ENCODE measurements at regions not wholly inside any gene's neighbourhood (a gene's known extent, or its start where the extent isn't known, plus 50 kb on each side); places are given as distances from the start of the nearest gene placed in this dataset.

DNA sequence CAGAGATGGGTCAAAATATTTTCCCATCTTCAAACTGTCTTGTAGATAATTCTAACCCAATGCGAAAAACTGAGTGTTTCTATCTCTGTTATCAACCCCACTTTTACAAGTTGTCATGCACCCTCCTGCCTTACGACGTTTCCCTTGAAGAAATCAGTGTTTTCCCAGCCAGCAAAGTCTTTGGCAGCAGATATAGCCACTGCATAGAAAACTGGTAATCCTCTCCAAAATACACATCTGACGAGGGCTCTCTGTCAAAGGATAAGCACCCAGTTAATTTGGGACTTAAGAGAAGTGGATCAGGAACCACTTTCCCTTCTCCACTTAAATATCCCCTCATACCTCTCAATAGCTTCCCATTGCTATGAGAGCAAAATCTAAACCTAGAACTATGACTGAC lies 351.9 kb upstream of the MIR17HG start:
- DNase-seq (no peak), ATAC-seq (no peak)
- intact Hi-C loops (cut with DNase I, micrococcal nuclease) = no loop called here

DNA sequence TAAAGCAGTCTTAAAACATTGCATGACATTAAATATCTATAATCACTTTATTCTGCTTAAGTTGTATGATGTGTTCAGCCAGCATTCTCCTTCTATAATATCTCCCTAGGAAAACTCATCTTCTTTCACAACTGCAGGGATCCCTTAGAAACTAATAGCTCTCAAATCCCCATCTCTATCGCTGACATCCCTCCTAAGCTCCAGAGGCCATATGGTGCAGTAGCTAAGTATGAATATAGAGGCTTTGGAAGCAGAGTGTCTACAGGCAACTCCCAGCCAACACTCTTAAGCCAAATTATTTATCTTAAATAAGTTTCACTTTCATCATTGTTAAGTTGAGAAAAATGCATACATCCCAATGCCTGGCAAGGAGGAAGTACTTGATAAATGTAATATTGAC lies 349.5 kb upstream of the MIR17HG start:
- ATAC-seq (no peak), DNase-seq (no peak)
- intact Hi-C loops (cut with DNase I, micrococcal nuclease) = no loop called here

DNA sequence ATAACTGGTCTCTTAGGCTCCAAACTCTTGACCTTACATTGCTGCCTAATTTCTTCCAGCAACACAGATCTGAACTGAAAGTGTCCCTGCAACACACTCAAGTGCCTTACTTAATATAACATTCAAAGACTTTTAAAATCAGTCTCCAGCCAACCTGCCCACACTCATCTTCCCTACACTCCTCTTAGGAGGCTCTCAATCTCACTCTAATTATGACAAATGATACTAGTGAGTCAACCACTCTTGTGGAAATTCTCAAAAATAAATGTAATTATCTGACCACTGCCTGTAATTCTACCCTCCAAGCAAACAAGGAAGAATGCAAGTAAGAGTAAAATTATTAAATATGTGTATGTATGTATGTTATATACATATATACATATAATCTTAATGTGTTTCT lies 348.1 kb upstream of the MIR17HG start:
- no peak for DNase-seq
- no peak for ATAC-seq
- intact Hi-C loops (cut with DNase I, micrococcal nuclease) = no loop called here

DNA sequence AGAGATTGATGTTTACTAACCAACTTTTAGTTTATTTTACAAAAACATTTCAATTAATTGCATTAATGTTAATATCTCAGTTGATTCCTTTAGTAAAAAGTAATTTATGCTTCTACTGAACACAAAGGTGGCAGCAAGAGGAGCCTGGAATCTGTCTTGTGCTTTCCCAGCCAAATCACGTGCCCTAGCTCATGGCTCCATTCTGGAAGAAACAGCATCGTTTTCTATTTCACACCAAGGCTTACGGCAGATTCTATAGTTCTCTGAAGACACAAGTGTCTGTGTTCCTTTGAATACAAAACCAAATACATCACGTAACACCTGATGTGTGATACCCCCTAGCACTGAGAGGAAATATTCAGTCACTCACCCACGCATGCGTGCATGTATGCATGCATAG lies 346.1 kb upstream of the MIR17HG start:
- intact Hi-C loops (cut with DNase I, micrococcal nuclease) = no loop called here
- ATAC-seq (no peak), DNase-seq (no peak)

DNA sequence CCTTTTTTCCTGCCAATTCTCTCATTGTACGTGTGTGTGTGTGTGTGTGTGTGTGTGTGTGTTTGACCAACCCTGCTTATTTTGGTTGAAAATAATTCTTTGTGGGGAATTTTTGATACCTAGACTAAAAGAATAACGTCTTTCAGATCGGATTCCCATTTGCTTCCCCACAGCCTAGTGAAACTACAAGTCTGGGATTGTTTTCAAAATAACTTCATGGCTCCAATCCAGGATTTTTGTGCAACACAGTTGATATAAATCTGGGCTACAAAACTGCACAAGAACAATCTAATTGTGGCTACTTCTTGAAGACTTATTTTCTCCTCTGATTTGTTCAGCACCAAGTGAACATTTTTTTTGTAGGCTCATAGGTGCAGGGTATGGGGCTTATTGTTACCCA lies 332.8 kb upstream of the MIR17HG start:
- intact Hi-C loops (cut with DNase I, micrococcal nuclease) = no loop called here
- ATAC-seq (no peak), DNase-seq (no peak)

DNA sequence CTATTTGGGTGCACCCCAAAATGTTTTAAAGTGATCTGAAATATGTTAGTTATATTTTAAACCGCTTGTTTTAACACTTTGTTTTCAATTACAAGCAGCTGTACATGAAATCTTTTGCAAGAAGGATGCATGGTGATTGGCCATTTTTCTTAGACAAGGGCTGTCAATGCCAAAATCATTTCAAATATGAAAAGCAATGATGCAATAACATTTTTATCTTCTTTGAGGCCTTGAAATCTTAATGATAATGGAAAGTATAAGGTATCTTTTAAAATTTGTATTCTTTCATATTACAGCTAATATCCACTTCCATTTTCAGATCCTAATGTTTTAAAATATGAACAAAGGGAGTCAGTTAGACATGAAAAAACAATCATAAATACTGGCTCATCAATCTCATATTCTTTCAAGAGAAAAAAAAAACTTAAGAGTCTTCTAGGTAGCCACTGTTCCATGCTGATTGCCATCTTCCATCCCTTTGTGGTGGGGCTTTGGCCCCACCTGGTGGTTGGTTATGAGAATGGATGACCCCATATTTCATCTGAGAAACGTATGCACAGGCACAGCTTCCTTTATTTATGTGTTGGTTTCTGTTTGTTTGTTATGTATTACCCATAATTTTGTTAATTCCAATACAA lies 330.3 kb upstream of the MIR17HG start:
- intact Hi-C loops (cut with DNase I, micrococcal nuclease) = no loop called here
- DNase-seq (peak in 1 of 2 donors; percentile 8), ATAC-seq (peak; percentile 51)

DNA sequence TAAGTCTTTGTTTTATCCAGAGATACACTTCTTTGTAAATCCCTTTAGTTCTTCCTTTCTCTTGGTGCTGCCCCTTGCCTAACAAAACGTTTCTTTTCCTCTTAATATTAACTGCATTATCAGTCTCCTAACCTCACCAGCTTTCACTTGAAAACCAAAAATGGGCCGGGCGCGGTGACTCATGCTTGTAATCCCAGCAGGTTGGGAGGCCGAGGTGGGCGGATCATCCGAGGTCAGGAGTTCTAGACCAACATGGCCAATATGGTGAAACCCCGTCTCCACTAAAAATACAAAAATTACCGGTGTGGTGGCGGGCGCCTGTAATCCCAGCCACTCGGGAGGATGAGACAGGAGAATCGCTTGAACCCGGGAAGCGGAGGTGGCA lies 329.8 kb upstream of the MIR17HG start:
- no peak for DNase-seq
- intact Hi-C loops (cut with DNase I, micrococcal nuclease) = no loop called here
- no peak for ATAC-seq

DNA sequence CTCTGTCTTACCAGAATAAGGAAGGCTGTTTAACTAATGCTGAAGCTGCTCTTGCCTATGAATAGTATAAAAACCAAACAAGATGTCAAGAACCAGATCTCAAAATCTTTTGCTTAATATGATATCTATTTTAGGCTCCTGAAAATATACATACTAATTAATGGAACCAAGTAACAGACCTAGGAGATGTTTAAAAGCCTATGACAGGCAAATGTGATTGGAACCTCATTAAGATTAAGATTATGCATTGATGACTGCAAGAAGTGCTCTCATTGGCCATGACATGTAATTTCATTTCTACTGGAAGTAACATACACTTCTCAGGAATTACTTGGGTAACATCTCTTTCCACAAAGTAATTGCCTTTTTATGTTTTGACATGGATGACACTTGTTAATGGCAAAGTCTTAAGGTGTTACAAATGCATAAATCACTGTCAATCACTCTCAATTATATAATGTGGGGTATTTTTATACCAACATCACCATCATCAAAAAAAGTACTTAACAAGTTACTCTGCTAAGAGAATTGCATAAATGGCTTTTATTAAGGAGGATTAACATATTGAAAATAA lies 326.9 kb upstream of the MIR17HG start:
- ATAC-seq (no peak), DNase-seq (no peak)
- intact Hi-C loops (cut with DNase I, micrococcal nuclease) = no loop called here

DNA sequence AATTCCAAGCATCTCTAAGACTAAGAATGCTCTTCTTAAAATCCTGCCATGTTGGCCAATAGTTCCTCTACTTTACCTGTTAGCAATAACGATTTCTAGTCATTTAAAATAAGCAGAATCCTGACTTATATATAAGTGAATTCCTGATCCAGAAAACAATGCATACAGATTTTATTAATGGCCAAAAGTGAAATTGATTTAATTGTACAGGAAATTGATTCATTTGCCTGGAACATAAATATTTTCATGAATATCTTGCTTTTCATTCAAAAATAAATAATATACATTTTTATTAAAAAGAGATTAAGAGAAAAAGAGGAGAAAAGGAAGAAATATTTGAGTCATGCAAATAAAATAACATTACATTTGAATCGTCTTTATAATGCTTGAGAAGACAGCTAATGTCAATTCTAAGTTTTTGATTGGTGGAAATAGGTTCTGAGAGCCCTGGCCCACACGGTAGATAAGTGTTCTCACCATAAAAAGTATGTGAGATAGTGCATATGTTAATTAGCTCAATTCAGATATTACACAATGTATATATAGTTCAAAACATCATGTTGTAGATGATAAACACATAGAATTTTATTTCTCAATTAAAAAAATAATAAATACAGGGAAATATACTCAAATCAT lies 323.2 kb upstream of the MIR17HG start:
- intact Hi-C loops (cut with DNase I, micrococcal nuclease) = no loop called here
- DNase-seq = no peak
- no peak for ATAC-seq

DNA sequence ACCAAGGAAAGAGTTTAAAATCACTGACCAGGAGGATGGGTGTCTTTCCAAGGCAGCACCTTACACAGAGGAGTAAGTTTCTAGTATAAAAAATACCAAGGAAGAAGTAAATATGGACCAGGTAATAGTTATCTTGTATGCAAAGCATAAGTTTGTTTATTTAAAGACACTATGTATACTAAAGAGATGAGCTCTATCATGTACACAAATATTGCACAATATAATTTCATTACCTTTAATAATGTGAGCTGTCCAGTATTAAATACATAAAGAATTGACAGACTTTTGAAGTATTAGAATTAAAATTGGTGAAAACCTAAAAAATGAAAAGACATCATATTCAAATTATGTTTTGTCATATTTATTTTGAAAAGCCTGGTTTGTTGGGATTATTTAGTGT lies 322.0 kb upstream of the MIR17HG start:
- intact Hi-C loops (cut with DNase I, micrococcal nuclease) = no loop called here
- no peak for ATAC-seq
- DNase-seq = no peak

DNA sequence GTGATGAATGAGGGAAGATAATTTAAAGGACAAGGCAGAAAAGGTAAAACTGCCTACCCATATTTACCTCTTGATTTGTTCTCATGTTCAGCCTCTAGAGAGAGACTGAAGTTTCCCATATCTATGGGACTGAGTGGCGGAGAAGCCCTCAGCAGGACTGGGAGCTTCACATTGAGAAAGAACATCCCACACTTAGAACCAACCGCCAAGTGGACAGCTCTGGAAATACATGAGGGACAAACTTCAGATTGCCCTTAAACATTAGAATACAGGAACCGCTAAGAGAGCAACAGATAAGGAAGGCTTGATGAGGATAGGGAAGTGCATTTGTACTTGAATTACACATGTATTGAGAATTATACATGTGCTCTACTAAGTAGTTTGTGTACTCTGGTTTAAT lies 316.0 kb upstream of the MIR17HG start:
- no peak for DNase-seq
- intact Hi-C loops (cut with DNase I, micrococcal nuclease) = no loop called here
- ATAC-seq = no peak

DNA sequence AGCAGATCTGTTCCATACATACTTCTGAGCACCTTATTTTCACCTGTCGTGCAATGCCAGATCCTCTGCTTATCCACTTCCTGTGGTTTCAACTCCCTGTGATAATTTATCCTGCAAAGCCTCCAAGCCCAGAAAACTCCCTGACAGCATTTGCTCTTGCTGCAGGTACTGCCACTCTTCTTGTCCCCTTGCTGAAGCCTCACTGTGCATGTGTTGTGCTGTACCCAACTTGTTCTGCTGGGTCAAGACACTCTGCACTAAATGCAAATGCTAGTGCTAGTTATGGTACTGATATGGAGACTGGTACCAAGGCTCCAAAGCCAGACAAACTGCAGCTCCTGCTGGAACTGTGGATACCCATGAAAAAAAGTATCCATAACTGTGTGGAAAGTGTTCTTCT lies 315.4 kb upstream of the MIR17HG start:
- intact Hi-C loops (cut with DNase I, micrococcal nuclease) = no loop called here
- DNase-seq (no peak), ATAC-seq (no peak)

DNA sequence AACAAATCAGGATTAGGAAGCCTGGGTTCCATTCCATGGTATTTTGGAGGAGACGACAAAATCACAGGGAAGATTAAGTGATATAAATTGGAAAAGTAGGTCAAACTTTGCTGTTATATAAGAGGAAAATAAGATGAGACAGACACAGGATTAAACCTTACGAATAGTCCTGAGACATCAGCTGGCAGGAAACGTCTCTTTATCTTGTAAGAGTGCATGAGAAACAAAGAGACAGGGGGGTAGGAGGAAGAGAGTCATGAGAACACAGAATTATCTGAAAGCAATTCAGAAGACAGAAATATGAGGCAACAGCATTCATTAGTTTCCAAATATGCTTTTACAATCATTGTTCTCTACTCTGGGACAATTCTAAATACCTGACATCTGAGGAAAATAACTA lies 310.6 kb upstream of the MIR17HG start:
- DNase-seq (no peak), ATAC-seq (no peak)
- intact Hi-C loops (cut with DNase I, micrococcal nuclease) = no loop called here

DNA sequence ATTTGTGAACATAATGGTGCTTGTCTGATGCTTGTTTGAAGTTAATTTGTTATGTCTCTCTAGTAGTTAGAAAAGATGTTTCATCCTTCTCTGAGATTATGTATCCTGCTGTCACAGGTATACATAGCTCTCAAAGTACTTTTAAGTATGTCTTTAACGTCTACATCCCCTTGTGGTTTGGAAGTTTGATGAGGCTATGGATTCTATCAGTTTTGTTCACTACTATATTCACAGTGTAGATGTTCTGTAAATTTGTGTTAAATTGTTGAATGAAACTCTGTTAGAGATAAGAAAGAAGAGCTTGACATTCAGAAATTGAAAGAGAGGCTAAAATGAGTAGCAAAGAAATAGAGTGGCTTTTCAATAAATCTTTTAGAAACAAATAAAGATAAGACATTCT lies 304.6 kb upstream of the MIR17HG start:
- DNase-seq = no peak
- intact Hi-C loops (cut with DNase I, micrococcal nuclease) = no loop called here
- no peak for ATAC-seq

DNA sequence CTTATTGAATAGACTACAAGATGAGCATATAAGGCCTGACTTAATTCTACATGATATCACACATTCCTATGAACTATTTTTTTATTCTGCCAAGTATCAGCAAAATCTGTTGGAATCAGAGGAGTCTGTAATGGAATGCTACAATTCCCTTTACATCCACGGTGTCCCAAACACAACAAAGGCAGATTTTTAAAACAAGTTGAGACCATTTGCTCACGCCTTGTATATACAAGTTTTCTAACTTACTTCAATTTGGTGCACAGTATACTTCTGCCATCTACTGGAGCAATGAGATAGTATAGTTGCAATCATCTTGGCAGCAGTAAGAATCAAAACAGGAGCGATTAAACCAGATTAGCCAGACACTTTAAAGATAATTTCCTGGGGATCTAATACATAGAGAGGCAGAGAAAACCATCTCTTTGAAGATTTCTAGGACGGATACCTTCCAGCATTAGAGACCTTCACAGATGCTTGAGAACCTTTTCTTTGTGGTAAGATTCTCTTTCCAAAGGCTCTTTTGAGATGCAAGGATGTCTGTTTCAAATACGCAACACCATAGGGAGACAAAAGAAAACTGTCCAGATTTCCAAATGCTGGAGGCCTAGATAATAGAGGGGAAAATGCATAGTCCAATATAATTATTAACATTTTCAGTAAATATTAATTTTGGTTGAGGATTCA lies 302.0 kb upstream of the MIR17HG start:
- no peak for ATAC-seq
- DNase-seq = no peak
- intact Hi-C loops (cut with DNase I, micrococcal nuclease) = no loop called here

DNA sequence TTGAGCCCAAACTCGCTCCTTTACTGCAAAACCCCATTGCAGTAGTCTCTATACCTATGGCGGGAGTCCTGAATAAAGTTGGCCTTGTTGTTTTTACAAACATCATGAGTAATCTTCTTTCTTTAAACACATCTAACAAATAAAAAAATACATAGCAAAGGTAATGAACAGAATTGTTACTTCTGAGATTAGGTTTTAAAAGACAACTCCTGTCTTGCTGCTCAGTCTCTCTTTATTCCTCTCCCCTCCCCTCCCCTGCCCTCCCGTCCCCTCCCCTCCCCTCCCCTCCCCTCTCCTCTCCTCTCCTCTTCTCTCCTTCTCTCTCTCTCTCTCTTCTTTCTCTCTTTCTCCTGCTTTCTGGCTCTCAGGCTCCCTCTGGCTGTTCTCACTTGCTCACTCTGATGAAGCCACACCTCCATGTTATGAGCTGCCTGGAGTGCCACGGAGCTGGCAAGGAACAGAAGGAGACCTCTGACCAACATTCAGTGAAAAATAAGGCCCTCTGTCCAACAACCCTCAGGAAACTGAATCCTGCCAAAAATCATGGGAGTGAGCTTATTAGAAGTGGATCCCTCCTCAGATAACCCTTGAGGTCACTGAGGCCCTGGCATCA lies 300.7 kb upstream of the MIR17HG start:
- no peak for ATAC-seq
- intact Hi-C loops (cut with DNase I, micrococcal nuclease) = no loop called here
- no peak for DNase-seq

DNA sequence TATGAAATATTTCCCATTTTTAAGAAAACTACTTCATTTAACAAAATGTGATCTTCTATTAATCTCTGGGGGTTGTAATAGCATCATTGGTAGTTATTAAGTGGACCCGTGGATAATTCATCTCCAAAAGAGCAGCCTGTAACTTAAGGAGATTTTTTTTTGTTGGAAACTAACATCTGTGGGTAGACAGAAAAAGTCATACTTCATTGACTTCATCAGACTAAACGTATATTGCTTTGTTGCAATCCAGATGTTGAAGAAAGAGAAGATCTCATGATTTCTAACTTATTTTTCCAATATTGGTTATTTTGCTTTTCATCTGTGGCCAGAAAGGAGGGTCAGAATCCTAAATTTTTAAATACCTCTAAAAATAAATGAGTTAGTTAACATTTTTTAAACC lies 296.5 kb upstream of the MIR17HG start:
- intact Hi-C loops (cut with DNase I, micrococcal nuclease) = no loop called here
- ATAC-seq = no peak
- DNase-seq = no peak

DNA sequence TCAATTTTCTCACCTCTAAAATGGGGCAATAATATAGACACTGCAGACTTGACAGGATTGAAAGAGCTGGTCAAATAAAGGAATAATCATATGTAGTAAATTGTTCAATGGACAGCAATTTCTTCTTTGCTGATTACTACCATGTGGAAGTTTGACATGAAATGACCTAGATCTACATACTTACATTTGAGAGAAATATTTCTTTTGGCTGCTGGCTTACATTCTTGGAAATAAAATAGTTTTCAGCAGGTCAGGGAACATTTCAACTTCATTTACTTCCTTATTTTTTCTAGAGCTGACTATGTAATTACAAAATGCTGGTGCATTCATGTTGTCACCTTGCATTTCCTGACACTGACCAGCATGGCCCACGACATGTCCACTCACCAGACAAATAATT lies 294.6 kb upstream of the MIR17HG start:
- ATAC-seq (no peak), DNase-seq (no peak)
- intact Hi-C loops (cut with DNase I, micrococcal nuclease) = no loop called here

DNA sequence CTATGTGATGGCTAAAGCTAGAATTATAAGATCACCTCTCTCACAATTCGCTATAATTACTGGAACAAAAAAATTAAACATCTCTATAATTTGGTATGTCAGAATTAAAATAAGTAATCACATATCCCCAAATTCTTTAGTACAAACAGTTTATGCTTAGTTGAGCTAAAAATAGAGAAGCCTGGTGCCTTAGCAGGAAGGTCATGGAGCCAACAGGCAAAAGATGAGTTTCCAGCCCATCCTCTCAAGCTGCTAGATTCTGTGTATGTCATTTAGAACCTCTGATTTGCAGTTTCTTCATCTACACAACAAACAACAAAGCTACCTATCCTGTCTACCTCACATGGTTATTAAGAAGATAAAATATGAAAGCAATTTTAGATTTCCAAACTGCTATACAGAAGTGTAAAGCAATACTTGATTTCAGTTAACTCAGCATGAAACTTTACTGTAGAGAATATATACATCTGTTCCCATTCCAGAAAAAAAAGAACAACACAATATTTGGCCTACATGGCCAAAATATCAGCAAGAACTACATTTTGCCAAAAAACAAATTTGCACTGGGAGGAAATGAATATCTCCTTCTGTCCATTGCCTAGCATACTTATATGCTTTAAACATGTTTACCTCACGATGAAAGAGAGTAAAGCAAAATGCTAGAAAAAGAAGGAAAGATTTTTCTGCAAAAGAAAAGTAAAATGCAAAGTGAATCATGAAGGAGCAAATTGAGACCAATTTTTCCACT lies 294.0 kb upstream of the MIR17HG start:
- DNase-seq = no peak
- no peak for ATAC-seq
- intact Hi-C loops (cut with DNase I, micrococcal nuclease) = no loop called here

Data from left colon (tissue), 2 donors.